ENCODE measurements at regions not wholly inside any gene's neighbourhood (a gene's known extent, or its start where the extent isn't known, plus 50 kb on each side); places are given as distances from the start of the nearest gene placed in this dataset.

- Histone ChIP-seq H4K20me1 (replicated peaks; ENCODE audit: control insufficient read depth, extremely low read depth, insufficient read depth, low read length) (no peaks in the 10 kb centered on the region), H2AFZ (ENCODE audit: low read depth, low read length) (no peak overlapping the region), H3K4me2 (ENCODE audit: insufficient read depth, low read length) (no peak overlapping the region), H3K79me2 (ENCODE audit: control insufficient read depth, insufficient read depth, low read length) (no peaks in the 10 kb centered on the region), H3K9ac (replicated peaks; ENCODE audit: extremely low read depth, insufficient read depth, low read length) (no peak overlapping the region), H3K9me1 (replicated peaks; ENCODE audit: control insufficient read depth, extremely low read depth, insufficient read depth, low read length) (no peaks in the 10 kb centered on the region), H3K36me3 (ENCODE audit: control insufficient read depth in 2 of 2, extremely low read depth in 1 of 2, insufficient read depth in 2 of 2, low read length in 2 of 2) (no peaks in the 10 kb centered on the region), H3K4me1 (ENCODE audit: control insufficient read depth, extremely low read depth, insufficient read depth, low read length) (no peaks in the 10 kb centered on the region), H3K9me3 (replicated peaks; ENCODE audit: control insufficient read depth, insufficient read depth, low read length) (peaks cover 2% of the 10 kb centered on the region), H3K4me3 (replicated peaks in 1 of 3; ENCODE audit: insufficient read depth in 1 of 3, low read depth in 1 of 3, low read length in 3 of 3) (no peak overlapping the region), H3K27me3 (ENCODE audit: control insufficient read depth in 2 of 2, insufficient read depth in 2 of 2, low read length in 2 of 2) (no peaks in the 10 kb centered on the region), H3K27ac (ENCODE audit: insufficient read depth, low read depth, low read length) (no peak overlapping the region)
- CTCF ChIA-PET: no interaction called here
- dilution Hi-C loops (cut with MboI; ENCODE audit: extremely low pct_ligation_motif_present, low sequenced_read_pairs): no loop called here
- FAIRE-seq (no peak), DNase-seq (ENCODE audit: low read depth, low spot score) (no peak)
- POLR2A ChIA-PET: no interaction called here
- no TSS peak for BruUV-seq (replicated peaks)
- TF ChIP-seq POLR2AphosphoS5 (IDR thresholded peaks at IDR 0.05; ENCODE audit: insufficient read depth, low read depth, low read length) (no peak), POLR2A (IDR thresholded peaks at IDR 0.05; ENCODE audit: low read depth, low read length) (no peak), MYC (IDR thresholded peaks at IDR 0.05; ENCODE audit: low read depth, low read length) (no peak), EZH2 (IDR thresholded peaks at IDR 0.05; ENCODE audit: borderline replicate concordance, low read depth, low read length, severe bottlenecking) (no peak), MAX (IDR thresholded peaks at IDR 0.05; ENCODE audit: insufficient read depth, insufficient read length) (no peak), JUN (IDR thresholded peaks at IDR 0.05; ENCODE audit: borderline replicate concordance, insufficient read depth, insufficient read length, low read depth) (no peak), GATA2 (IDR thresholded peaks at IDR 0.05; ENCODE audit: insufficient read depth, insufficient read length, low read depth, low read length) (no peak), FOS (IDR thresholded peaks at IDR 0.05; ENCODE audit: borderline replicate concordance, insufficient read depth, low read length) (no peak)
- TF ChIP-seq, protein P1, sequence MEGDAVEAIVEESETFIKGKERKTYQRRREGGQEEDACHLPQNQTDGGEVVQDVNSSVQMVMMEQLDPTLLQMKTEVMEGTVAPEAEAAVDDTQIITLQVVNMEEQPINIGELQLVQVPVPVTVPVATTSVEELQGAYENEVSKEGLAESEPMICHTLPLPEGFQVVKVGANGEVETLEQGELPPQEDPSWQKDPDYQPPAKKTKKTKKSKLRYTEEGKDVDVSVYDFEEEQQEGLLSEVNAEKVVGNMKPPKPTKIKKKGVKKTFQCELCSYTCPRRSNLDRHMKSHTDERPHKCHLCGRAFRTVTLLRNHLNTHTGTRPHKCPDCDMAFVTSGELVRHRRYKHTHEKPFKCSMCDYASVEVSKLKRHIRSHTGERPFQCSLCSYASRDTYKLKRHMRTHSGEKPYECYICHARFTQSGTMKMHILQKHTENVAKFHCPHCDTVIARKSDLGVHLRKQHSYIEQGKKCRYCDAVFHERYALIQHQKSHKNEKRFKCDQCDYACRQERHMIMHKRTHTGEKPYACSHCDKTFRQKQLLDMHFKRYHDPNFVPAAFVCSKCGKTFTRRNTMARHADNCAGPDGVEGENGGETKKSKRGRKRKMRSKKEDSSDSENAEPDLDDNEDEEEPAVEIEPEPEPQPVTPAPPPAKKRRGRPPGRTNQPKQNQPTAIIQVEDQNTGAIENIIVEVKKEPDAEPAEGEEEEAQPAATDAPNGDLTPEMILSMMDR (IDR thresholded peaks at IDR 0.05; ENCODE audit: extremely low read depth in 1 of 2, insufficient read depth in 1 of 2, low read depth in 1 of 2, low read length in 2 of 2): no peak
- intact Hi-C loops (cut with micrococcal nuclease): no loop called here
Measured at GRCh38 chr2:117170897-117171296, 643.6 kb upstream of the DDX18 start.
